GM18868 (cell line): ENCODE measurements at regions not wholly inside any gene's neighbourhood (a gene's known extent, or its start where the extent isn't known, plus 50 kb on each side); places are given as distances from the start of the nearest gene placed in this dataset.

Source experiments
- ATAC-seq: cut with Tn5 transposase; IDR thresholded peaks from one replicate; pipeline ENCODE4 v1.9.1; 2021; ENCODE audit warnings: mild to moderate bottlenecking, moderate library complexity; ENCODE audit not compliant: unreplicated experiment

DNA sequence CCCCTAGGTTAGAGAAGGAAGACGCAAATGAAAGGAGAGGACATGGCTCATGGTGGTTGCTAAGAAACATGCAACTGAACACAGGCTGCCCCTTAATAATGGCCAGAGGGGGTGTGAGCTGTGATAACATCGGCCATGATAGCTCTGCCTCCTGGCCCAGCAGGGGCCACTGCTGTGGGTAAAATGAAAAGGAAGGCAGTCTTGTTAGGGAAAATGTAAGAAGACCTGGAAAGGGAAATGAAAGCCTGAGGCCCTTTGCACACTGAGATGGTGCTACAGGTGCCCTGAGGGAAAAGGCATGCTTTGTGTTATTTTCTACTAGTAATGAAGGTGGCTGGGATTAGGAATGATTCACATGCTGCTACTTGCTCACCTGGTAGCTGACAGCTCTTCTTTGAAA lies 123.6 kb upstream of the MID1 start:
- ATAC-seq = no peak

GRCh38 chrX:10747975-10748374 lies 127.6 kb upstream of the MID1 start:
- no peak for ATAC-seq

DNA sequence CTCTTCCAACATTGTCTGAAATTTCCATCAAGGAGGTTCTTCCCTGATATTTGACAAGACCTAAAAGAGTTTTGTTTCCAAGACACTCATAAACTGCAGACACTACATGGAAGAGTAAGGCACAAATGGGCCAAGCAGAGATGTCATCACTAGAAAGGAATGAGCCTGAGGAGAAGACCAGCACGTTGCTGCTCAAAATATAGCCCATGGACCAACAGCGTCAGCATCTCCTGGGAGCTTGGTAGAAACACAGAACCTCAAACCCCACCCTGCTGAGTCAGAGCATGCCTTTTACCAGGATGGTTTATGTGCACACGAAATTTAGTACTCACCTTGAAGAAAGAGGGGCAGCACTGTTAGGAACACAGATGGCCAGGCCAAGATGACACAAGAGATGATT lies 128.7 kb upstream of the MID1 start:
- no peak for ATAC-seq

- no peak for ATAC-seq
These were observed 130.2 kb upstream of the MID1 start for GRCh38 chrX:10750581-10750980.

- ATAC-seq = no peak
These were observed 132.7 kb upstream of the MID1 start for GRCh38 chrX:10753116-10753515.

DNA sequence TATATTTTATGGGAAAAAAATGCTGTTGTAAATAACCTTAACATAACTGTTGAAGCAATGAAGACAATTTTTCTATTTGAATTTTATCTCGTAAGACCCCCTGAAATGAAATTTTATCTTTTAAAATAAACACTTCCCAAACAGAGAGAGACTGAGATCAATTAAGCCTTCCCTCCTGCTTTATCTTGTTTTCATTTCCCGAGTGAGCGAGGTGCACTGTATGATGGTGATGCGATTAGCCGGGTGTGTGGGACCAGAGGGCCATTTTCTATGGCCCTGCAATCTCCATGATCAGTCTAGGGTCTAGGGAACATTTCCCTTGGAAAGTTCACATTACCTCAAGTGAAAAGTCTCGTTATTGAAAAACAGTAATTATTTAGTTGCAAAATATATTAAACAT lies 134.1 kb upstream of the MID1 start:
- no peak for ATAC-seq

DNA sequence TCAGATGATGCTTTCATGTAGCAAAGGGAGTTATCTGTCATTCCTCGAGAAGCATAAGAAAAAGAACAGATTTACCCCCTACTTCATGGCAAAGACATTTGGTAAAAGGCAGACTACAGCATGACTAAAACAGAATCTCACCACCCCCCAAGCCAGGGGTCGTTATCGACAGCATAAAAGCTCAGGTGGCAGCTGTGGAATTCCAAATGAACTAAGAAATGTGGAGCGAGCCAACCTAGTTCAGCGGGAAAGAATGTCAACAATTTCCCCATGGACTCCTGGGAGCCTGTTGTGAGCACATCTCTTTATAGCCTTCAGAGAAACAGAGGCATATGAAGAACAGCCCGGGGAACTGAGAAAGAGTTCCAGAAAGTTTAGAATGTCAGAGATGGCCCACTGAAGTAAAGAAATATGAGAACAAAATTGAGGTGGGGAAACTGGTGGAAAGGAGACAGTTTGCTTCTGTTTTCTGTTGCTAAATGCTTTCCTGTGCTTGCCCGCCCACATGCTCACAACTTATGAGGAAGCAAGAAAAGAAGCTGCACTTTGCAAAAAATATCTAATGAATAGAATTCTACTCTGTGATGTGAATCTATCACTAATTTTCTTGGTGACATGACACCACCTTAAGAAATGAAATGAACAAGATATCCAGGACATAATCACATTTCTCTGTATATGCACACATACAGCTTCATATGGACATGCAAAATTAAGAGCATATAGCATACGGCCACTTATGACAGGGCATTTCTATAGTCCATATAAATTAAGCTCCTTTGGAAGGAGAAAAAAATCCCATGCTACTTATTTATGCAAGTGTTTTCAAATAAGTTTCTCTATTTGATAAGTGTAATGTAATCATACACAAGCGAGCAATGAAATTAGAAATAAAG lies 135.3 kb upstream of the MID1 start:
- no peak for ATAC-seq

DNA sequence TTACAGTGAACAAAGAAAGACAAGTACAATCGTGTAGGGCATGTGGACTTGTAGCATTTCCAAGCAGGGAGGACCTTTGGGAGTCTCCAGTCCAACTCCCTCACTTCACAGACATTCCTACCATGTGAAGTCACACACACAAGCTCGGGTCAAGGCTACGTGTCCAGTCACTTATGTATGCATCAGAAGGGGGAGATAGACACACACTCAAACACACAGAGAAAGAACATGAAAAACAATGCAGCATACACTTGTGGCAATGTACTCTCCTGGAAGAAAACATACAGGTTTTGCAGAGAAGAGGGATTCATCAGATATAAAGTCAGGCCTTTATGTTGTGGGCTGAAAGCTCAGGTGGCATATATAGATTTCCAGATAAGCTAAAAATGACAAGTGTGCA lies 136.1 kb upstream of the MID1 start:
- no peak for ATAC-seq

- ATAC-seq = no peak
These were observed 138.9 kb upstream of the MID1 start for GRCh38 chrX:10759141-10759799.

- ATAC-seq = no peak
These were observed 141.1 kb upstream of the MID1 start for GRCh38 chrX:10761447-10761846.

GRCh38 chrX:10769195-10769594 lies 148.8 kb upstream of the MID1 start:
- peak; percentile 64 for ATAC-seq

DNA sequence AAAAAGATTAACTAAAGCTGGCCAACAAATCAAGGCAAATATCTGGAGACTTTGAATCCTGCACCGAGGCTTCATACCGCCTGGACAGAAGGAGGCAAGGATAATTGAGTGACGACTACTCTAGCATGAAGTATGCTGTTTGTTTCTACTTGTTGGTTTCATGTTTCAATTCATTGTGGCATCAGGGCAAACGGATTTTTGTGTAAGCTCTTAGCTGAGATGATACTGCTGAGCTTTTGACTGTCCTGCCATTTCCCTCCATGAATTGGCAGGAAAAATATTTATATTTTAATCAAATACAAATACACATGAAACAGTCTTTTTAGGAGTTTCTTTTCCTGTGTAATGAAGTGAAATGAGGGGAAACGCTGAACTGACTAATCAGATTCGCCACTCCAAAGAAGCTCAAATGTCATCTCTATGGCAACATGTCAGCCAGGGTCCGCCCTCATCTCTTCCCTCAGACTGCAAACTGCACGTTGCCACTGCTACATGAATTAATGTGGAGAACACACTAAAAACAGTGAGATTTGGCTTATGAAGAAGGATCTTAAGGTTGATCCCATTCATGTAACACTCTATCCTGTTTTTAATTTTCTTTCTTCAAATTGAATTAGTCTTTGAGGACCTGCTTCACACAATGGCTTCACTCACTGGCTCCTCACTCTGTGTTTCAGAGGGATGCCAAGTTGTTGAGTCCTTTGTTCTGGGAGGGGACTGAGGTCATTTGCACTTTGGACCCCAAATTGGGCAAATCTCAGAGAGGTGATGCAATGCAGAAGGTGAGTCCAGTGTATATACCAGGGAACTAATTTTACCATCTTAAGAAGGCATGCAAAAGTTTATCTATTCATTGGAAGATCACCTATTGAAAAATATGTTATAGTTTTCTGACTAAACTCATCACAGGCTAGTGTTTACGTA lies 149.6 kb upstream of the MID1 start:
- ATAC-seq = no peak

DNA sequence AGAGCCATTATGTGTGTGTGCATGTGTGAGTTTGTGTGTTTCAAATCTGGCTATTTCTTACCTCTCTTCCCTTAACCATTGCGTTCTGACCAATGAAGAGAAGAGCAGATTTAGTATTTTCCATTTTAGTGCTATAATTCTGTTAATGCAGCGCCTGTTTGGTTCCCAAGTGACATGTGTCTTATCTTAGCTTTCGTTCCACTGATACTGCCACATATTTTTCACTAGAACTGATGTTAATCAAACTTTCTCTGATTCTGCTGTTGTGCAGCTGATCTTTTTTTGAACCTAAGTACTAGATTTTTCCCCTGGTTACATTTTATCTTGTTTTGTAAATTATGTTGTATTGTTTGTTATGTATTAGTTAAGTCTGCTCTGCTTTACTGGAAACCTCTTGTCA lies 152.9 kb upstream of the MID1 start:
- no peak for ATAC-seq

DNA sequence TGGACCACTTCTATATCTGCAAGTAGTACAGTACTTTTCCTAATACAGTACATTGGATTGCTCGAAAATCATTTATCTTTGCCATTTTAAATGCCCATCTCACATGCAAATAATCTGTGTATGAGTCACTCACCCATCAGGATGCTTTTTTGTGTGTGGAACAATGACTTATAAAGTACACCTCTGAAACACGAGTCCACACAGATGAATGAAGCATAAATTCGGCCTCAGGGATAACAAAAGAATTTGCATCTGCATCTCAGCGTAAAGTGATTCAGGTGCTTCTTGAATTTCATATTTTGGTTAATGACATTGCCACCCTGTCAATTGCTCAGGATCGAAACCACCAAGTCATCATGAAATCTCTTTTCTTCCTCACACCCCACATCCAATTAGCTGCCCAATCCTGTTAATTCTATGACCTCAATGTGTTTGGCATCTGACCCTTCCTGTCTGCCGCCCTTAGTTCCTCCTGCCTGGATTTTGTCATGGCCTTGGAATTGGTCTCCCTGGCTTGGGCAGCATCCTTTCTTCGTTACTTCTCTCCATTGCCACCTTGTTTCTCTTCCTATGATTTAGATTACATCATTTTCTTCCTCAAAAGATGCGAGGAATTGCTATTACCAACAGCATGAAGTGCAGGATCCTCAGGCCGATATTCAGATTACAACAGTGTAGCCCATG lies 161.6 kb upstream of the MID1 start:
- ATAC-seq = no peak

- ATAC-seq = no peak
These were observed 163.1 kb upstream of the MID1 start for GRCh38 chrX:10783451-10783995.

DNA sequence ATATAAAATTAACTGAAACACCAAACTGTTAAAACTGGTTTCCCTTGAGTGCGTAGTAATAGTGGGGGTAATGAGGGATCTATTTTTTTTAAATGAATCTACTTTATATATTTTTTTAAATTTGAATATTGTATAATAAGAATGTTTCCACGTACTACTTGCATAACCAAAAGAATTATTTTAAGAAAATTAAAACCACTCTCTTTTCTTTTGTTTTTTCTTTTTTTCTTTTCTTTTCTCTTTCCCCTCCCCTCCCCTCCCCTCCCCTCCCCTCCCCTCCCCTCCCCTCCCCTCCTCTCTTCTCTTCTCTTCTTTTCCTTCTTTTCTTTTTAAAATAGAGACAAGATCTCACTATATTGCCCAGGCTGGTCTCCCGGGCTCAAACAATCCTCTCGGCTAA lies 166.9 kb upstream of the MID1 start:
- no peak for ATAC-seq

DNA sequence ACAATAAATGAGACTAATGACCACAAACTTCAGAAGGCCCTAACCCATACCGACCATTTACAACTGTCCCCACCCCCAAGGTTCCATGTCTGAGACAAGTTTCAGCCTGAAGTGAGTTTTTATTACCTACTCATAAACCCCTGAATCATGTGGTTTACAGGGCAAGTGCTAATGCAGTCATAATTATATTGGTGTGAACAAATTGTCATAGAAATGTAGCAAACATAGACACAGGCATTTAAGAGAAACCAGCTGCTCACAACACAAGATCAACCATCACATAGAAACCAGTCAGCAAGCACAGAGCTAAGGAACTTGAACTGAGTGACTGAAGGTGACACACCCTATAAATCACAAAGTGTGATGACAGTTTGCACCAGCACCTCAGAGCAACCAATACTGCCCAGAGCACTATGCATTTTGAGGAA lies 173.8 kb upstream of the MID1 start:
- ATAC-seq = no peak

GRCh38 chrX:10795721-10796120 lies 175.3 kb upstream of the MID1 start:
- no peak for ATAC-seq

GRCh38 chrX:10797466-10797865 lies 177.1 kb upstream of the MID1 start:
- ATAC-seq = no peak

DNA sequence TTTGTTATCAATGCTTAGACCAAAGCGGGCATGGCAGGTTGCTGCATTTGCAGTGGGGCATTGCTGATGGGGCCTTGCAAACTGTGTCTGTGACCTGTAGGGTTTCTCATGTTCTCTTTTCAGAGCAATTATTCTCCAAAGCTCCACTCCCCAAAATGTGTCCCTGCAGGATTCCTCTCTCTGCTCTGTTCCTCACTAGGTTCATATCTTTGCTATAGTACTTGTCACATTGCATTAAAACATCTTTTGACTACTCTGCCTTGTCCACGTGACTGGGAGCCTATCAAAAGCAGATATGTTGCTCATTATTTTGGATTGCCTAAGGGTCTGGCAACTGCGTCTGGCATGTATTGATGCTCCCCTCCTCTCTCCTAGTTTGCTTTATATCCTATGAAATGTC lies 177.7 kb upstream of the MID1 start:
- no peak for ATAC-seq
